Suprapubic skin (tissue), 4 donors: ENCODE measurements at regions not wholly inside any gene's neighbourhood (a gene's known extent, or its start where the extent isn't known, plus 50 kb on each side); places are given as distances from the start of the nearest gene placed in this dataset.

Source experiments
- DNase-seq, 2 donors: peaks; one replicate each; pipeline ENCODE4 v3.0.0-alpha.2; 2019; ENCODE audit warnings: low spot score in 2 of 2
- H3K27ac ChIP-seq: fragments of 200-600 bp; sonication (generic); one replicate; pipeline ENCODE4 v1.5.1; 2019
- H3K27me3 ChIP-seq: fragments of 200-600 bp; sonication (generic); one replicate; pipeline ENCODE4 v1.5.1; 2019
- H3K36me3 ChIP-seq: fragments of 200-600 bp; sonication (generic); one replicate; pipeline ENCODE4 v1.5.1; 2019
- H3K4me1 ChIP-seq: fragments of 200-600 bp; sonication (generic); one replicate; pipeline ENCODE4 v1.5.1; 2019
- H3K4me3 ChIP-seq: fragments of 200-600 bp; sonication (generic); one replicate; pipeline ENCODE4 v1.5.1; 2019; ENCODE audit warnings: mild to moderate bottlenecking
- H3K9me3 ChIP-seq: fragments of 200-600 bp; sonication (generic); one replicate; pipeline ENCODE4 v1.5.1; 2019
- EP300 ChIP-seq: sonication (generic); formaldehyde crosslinking; IDR thresholded peaks from one replicate; pipeline ENCODE4 v1.6.1; 2017; ENCODE audit warnings: antibody characterized with exemption
- POLR2A ChIP-seq, 2 donors: fragments of 450-650 bp; IDR thresholded peaks; one replicate each; pipeline ENCODE4 v1.6.1; 2017; ENCODE audit warnings: antibody characterized with exemption in 2 of 2, mild to moderate bottlenecking in 2 of 2, moderate library complexity in 2 of 2
- POLR2AphosphoS5 ChIP-seq, 3 donors: sonication (generic); formaldehyde crosslinking; IDR thresholded peaks; one replicate each; pipeline ENCODE4 v1.6.1; 2017; ENCODE audit warnings: antibody characterized with exemption in 3 of 3
- WGBS: methylation state at CpG from one replicate; pipeline ENCODE4 v1.1.5; 2018; 5-methylcytosine and 5-hydroxymethylcytosine counted together
- TF ChIP-seq, protein P1 (sequence below), 2 donors: fragments of 200-600 bp in 1 of 2; fragments of 450-650 bp in 1 of 2; sonication (generic) in 1 of 2; IDR thresholded peaks; one replicate each; pipeline ENCODE4 v1.5.1; 2016 to 2019; ENCODE audit warnings: antibody characterized with exemption in 2 of 2, mild to moderate bottlenecking in 1 of 2, moderate library complexity in 1 of 2

DNA sequence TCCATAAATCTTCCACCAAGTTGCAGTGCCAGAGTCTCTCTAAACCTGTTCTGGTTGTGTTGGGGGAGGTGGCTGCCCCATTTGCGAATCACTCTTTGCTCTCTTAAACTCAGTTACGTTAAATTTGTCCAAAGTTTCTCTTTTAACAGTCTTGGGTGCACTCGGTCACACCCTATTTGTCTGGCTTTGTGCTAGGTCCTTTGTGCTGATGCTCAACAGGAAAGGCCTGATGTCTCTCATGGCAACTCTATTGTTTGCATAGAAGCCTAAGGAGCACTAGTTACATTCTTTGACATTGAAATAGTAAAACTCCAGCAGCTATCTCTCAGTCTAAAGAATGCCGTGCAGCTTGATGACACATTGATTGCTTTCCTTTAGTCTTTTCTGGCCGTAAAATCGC, 105.1 kb downstream of the TRMT11 start:
- no peak for TF ChIP-seq POLR2A (IDR thresholded peaks at IDR 0.05)
- no peak for TF ChIP-seq EP300
- TF ChIP-seq POLR2AphosphoS5 (IDR thresholded peaks at IDR 0.05) = no peak
- TF ChIP-seq, protein P1, sequence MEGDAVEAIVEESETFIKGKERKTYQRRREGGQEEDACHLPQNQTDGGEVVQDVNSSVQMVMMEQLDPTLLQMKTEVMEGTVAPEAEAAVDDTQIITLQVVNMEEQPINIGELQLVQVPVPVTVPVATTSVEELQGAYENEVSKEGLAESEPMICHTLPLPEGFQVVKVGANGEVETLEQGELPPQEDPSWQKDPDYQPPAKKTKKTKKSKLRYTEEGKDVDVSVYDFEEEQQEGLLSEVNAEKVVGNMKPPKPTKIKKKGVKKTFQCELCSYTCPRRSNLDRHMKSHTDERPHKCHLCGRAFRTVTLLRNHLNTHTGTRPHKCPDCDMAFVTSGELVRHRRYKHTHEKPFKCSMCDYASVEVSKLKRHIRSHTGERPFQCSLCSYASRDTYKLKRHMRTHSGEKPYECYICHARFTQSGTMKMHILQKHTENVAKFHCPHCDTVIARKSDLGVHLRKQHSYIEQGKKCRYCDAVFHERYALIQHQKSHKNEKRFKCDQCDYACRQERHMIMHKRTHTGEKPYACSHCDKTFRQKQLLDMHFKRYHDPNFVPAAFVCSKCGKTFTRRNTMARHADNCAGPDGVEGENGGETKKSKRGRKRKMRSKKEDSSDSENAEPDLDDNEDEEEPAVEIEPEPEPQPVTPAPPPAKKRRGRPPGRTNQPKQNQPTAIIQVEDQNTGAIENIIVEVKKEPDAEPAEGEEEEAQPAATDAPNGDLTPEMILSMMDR (IDR thresholded peaks at IDR 0.05) = no peak
- Histone ChIP-seq H3K27me3 (no peaks in the 10 kb centered on the region), H3K4me1 (no peaks in the 10 kb centered on the region), H3K9me3 (no peaks in the 10 kb centered on the region), H3K36me3 (no peaks in the 10 kb centered on the region), H3K4me3 (no peak overlapping the region), H3K27ac (no peak overlapping the region)
- no peak for DNase-seq
- WGBS = 92% methylated on average over 6 of the region's 6 CpGs

DNA sequence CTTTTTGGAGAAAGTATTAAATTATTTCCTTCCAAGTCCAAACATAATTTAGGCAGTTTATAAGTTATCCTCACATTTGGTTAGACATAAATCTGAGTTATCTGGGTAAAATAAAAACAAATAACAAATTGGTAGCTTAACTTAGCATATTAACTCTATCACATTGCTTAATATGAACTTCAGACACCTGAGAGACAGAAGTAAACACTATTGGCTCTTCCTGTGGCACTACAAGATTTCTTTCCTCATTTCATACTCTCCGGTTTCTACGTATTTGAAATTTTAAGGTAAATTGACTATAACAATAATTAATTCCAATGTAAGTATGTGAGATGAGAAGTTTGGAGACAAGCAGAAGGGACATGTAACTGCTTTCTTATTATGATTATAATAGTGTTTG, 106.8 kb downstream of the TRMT11 start:
- no peak overlapping the region for H3K4me3 ChIP-seq
- 93% methylated on average over 2 of the region's 2 CpGs for WGBS
- H3K36me3 ChIP-seq = no peaks in the 10 kb centered on the region
- TF ChIP-seq EP300 (no peak), POLR2A (IDR thresholded peaks at IDR 0.05) (no peak), POLR2AphosphoS5 (IDR thresholded peaks at IDR 0.05) (no peak)
- TF ChIP-seq, protein P1 (IDR thresholded peaks at IDR 0.05) = no peak
- H3K27ac ChIP-seq = no peak overlapping the region
- H3K4me1 ChIP-seq = no peaks in the 10 kb centered on the region
- DNase-seq = no peak
- H3K27me3 ChIP-seq = no peaks in the 10 kb centered on the region
- no peaks in the 10 kb centered on the region for H3K9me3 ChIP-seq

DNA sequence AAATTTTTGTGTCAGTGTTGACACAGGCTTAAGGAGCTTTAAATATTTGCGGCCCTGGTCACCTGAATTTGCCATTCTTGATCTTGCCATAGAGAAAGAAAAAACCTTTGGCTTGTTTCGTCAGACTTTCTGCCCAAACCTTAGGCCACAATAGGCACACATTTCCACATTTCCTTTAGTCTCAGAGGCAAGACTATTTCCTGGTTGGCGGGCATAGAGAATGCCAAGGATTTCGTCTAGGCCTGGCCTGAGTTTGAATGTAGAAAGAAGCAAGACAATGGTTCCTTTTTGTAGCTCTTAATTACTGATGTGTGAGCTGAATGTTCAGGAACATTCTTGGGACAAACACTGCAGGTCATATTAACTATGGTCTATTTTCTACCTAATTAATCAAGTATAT, 108.1 kb downstream of the TRMT11 start:
- no peak for TF ChIP-seq POLR2A (IDR thresholded peaks at IDR 0.05)
- TF ChIP-seq POLR2AphosphoS5 (IDR thresholded peaks at IDR 0.05) = no peak
- TF ChIP-seq, protein P1 (IDR thresholded peaks at IDR 0.05) = no peak
- no peak for TF ChIP-seq EP300
- 82% methylated on average over 4 of the region's 4 CpGs for WGBS
- H3K36me3 ChIP-seq = no peaks in the 10 kb centered on the region
- H3K4me1 ChIP-seq = no peaks in the 10 kb centered on the region
- no peaks in the 10 kb centered on the region for H3K9me3 ChIP-seq
- no peak for DNase-seq
- no peaks in the 10 kb centered on the region for H3K27me3 ChIP-seq
- H3K27ac ChIP-seq = no peak overlapping the region
- H3K4me3 ChIP-seq = no peak overlapping the region

DNA sequence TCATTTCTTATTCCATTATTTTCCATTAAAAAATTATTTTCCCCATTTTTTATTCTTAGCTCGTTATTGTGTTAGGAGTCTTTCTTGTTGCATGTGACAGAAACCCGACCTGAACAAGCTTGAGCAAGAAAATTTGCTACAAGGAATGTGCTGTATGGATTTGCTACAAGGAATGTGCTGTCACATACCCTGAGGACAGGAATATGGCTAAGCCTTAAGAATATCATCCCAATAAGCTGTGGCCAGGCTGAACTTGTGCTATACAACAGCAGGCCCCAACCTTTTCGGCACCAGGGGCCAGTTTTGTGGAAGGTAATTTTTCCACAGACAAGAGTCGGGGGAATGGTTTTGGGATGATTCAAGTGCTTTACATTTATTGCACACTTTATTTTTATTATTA, 114.0 kb downstream of the TRMT11 start:
- no peak for TF ChIP-seq POLR2AphosphoS5 (IDR thresholded peaks at IDR 0.05)
- TF ChIP-seq, protein P1 (IDR thresholded peaks at IDR 0.05) = no peak
- no peak for TF ChIP-seq POLR2A (IDR thresholded peaks at IDR 0.05)
- no peak for TF ChIP-seq EP300
- Histone ChIP-seq H3K4me3 (no peak overlapping the region), H3K4me1 (no peaks in the 10 kb centered on the region), H3K27me3 (no peaks in the 10 kb centered on the region), H3K27ac (no peak overlapping the region), H3K36me3 (no peaks in the 10 kb centered on the region), H3K9me3 (no peaks in the 10 kb centered on the region)
- 75% methylated on average over 4 of the region's 4 CpGs for WGBS
- no peak for DNase-seq

DNA sequence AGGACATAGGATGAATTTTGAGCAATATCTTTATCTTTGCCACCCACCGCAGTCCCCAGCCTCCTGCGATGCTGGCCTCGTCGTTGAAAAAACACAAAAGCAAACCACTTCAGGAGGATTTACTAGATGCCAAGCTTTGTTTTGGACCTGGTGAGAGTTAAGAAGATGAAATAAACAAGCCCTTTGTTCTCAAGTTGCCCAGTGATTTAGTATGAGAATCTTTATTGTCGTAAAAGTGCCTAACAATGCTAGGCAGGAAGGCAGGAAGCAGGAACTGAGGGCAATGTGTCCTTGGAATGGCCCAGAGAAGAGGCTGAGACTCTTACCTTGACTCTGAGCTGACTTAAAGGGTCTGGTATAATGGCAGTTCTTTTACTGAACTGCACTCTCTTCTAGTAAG, 116.0 kb downstream of the TRMT11 start:
- H3K36me3 ChIP-seq = no peaks in the 10 kb centered on the region
- H3K4me3 ChIP-seq = no peak overlapping the region
- 71% methylated on average over 5 of the region's 5 CpGs for WGBS
- DNase-seq = no peak
- TF ChIP-seq, protein P1 (IDR thresholded peaks at IDR 0.05) = no peak
- TF ChIP-seq EP300 (no peak), POLR2AphosphoS5 (IDR thresholded peaks at IDR 0.05) (no peak), POLR2A (IDR thresholded peaks at IDR 0.05) (no peak)
- H3K27ac ChIP-seq = no peak overlapping the region
- H3K9me3 ChIP-seq = no peaks in the 10 kb centered on the region
- H3K4me1 ChIP-seq = no peaks in the 10 kb centered on the region
- H3K27me3 ChIP-seq = no peaks in the 10 kb centered on the region
